HUES6 (cell line): ENCODE measurements at regions not wholly inside any gene's neighbourhood (a gene's known extent, or its start where the extent isn't known, plus 50 kb on each side); places are given as distances from the start of the nearest gene placed in this dataset.

Experiments
- H3K27ac ChIP-seq: 2 replicates; pipeline ENCODE4 v1.7.0; 2013; ENCODE audit warnings: low read depth, mild to moderate bottlenecking, low read length, inconsistent platforms
- H3K27me3 ChIP-seq: 2 replicates; pipeline ENCODE4 v1.6.1; 2013; ENCODE audit warnings: low read length; ENCODE audit not compliant: control insufficient read depth, insufficient read depth
- H3K36me3 ChIP-seq: 2 replicates; pipeline ENCODE4 v1.6.1; 2013; ENCODE audit warnings: low read length; ENCODE audit not compliant: control insufficient read depth, insufficient read depth
- H3K4me1 ChIP-seq: 2 replicates; pipeline ENCODE4 v1.6.1; 2013; ENCODE audit warnings: low read length; ENCODE audit not compliant: control insufficient read depth, insufficient read depth
- H3K4me3 ChIP-seq: 2 replicates; pipeline ENCODE4 v1.5.1; 2013; ENCODE audit warnings: low read depth, low read length
- H3K9ac ChIP-seq: one replicate; pipeline ENCODE4 v1.6.1; 2013; ENCODE audit warnings: mild to moderate bottlenecking, low read length
- H3K9me3 ChIP-seq: 2 replicates; pipeline ENCODE4 v1.6.1; 2013; ENCODE audit warnings: low read depth, low read length; ENCODE audit not compliant: control insufficient read depth, insufficient read depth

DNA sequence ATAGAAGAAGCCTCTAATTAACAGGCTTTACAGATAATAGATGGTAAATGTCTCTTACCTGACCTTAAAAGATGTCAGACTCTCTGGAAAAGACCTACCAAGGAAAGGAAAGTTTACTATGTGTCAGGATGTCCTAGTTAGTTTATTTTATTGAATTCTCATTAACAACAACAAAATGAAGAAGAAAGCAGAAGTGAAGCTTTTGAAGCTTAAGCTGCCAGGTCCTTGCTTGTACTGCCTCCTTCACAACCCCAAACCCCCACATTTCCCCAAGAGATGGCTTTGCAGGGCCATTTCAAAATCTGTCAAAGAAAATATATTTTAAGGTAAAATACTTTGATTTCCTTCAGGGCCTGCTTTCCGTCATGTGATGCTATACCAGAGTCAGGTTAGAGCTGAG, 798.4 kb downstream of the TUSC7 start:
- no peaks in the 10 kb centered on the region for H3K27me3 ChIP-seq
- no peaks in the 10 kb centered on the region for H3K9me3 ChIP-seq
- H3K9ac ChIP-seq, result no peak overlapping the region
- no peak overlapping the region for H3K4me3 ChIP-seq
- H3K36me3 ChIP-seq, result no peaks in the 10 kb centered on the region
- no peaks in the 10 kb centered on the region for H3K4me1 ChIP-seq
- no peak overlapping the region for H3K27ac ChIP-seq

DNA sequence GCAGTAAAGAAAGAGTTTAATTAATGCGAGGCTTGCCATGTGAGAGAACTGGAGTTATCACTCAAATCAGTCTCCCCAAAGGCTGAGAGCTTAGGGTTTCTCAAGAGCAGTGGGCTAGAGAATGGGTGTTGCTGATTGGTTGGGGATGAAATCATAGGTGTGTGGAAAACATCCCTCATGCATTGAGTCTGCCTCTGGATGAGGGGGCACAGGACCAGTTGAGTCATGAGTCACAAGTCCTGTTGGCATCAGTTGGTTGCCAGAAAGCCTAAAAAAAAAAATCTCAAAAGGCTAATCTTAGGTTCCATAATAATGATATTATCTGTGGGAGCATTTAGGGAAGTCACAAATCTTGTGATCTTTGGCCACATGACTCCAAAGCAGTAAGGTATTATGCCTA, 800.3 kb downstream of the TUSC7 start:
- no peak overlapping the region for H3K9ac ChIP-seq
- no peaks in the 10 kb centered on the region for H3K36me3 ChIP-seq

GRCh38 chr3:117510396-117510795, 800.8 kb downstream of the TUSC7 start:
- Histone ChIP-seq H3K4me1 (no peaks in the 10 kb centered on the region), H3K9ac (no peak overlapping the region), H3K27me3 (no peaks in the 10 kb centered on the region), H3K9me3 (no peaks in the 10 kb centered on the region), H3K27ac (no peak overlapping the region), H3K4me3 (no peak overlapping the region), H3K36me3 (no peaks in the 10 kb centered on the region)

More for the DNA sequence above, 800.3 kb downstream of the TUSC7 start:
- Histone ChIP-seq H3K27ac (no peak overlapping the region), H3K27me3 (no peaks in the 10 kb centered on the region), H3K4me3 (no peak overlapping the region), H3K4me1 (no peaks in the 10 kb centered on the region), H3K9me3 (no peaks in the 10 kb centered on the region)

GRCh38 chr3:117512975-117513374, 803.4 kb downstream of the TUSC7 start:
- no peaks in the 10 kb centered on the region for H3K36me3 ChIP-seq
- H3K27ac ChIP-seq, result no peak overlapping the region
- H3K9me3 ChIP-seq, result no peaks in the 10 kb centered on the region
- no peaks in the 10 kb centered on the region for H3K4me1 ChIP-seq
- no peak overlapping the region for H3K4me3 ChIP-seq
- no peaks in the 10 kb centered on the region for H3K27me3 ChIP-seq
- H3K9ac ChIP-seq, result no peak overlapping the region

- H3K9me3 ChIP-seq, result no peaks in the 10 kb centered on the region
- H3K4me1 ChIP-seq, result 0 out of 2 replicates have a peak, but pooled peaks cover 8% of the 10 kb centered on the region
- H3K27me3 ChIP-seq, result no peaks in the 10 kb centered on the region
- H3K9ac ChIP-seq, result no peak overlapping the region
- no peak overlapping the region for H3K4me3 ChIP-seq
- no peaks in the 10 kb centered on the region for H3K36me3 ChIP-seq
- H3K27ac ChIP-seq, result no peak overlapping the region
Measured at GRCh38 chr3:117515309-117515708, 805.7 kb downstream of the TUSC7 start.

DNA sequence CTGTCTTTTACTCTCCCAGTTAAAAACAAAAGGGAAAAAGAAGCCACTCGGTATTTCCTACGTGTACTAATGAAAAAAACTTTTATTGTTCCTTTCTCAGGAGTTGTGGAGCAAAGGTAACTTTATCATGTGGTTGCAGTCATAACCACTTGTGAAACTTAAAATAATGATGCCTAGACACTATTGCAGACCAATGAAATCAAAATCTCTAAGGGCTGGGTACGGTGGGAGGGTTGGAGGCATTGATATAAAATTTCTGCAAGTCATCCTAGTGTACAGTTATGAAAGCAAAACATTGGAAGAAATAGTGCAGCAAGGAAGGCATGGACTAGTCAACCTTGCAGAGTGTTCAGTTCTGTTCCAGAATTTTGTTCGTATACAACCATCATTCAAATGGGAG, 808.8 kb downstream of the TUSC7 start:
- Histone ChIP-seq H3K4me3 (no peak overlapping the region), H3K27me3 (no peaks in the 10 kb centered on the region), H3K9me3 (no peaks in the 10 kb centered on the region), H3K36me3 (no peaks in the 10 kb centered on the region), H3K27ac (no peak overlapping the region), H3K4me1 (0 out of 2 replicates have a peak, but pooled peaks cover 8% of the 10 kb centered on the region), H3K9ac (no peak overlapping the region)

- no peak overlapping the region for H3K4me3 ChIP-seq
- H3K9me3 ChIP-seq, result no peaks in the 10 kb centered on the region
- no peak overlapping the region for H3K9ac ChIP-seq
- H3K27ac ChIP-seq, result no peak overlapping the region
- 0 out of 2 replicates have a peak, but pooled peaks cover 8% of the 10 kb centered on the region for H3K4me1 ChIP-seq
- H3K36me3 ChIP-seq, result no peaks in the 10 kb centered on the region
- no peaks in the 10 kb centered on the region for H3K27me3 ChIP-seq
Measured at GRCh38 chr3:117519776-117520175, 810.2 kb downstream of the TUSC7 start.

DNA sequence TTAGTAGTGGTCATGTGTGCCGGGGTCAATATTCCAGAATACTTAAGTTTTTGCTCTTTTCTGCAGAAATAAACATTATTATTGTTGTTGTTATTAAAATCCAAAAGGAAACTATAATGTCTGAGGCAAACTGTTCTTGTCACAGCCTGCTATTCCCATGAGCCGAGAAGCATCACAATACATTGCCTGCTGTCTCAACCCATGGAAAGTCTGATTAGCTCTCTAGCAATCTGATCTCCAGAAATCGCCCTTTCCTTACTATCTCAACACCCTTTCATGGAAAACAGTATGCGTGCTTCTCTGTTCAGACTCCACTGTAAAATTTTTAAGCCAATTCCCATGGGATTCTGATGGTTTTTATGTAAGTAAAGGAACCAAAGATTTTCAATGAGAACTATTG, 811.0 kb downstream of the TUSC7 start:
- H3K36me3 ChIP-seq, result no peaks in the 10 kb centered on the region
- no peaks in the 10 kb centered on the region for H3K27me3 ChIP-seq
- no peak overlapping the region for H3K9ac ChIP-seq
- no peak overlapping the region for H3K4me3 ChIP-seq
- H3K27ac ChIP-seq, result no peak overlapping the region
- H3K4me1 ChIP-seq, result 0 out of 2 replicates have a peak, but pooled peaks cover 8% of the 10 kb centered on the region
- no peaks in the 10 kb centered on the region for H3K9me3 ChIP-seq

- H3K36me3 ChIP-seq, result no peaks in the 10 kb centered on the region
- no peak overlapping the region for H3K27ac ChIP-seq
Measured at GRCh38 chr3:117523418-117523817, 813.8 kb downstream of the TUSC7 start.

DNA sequence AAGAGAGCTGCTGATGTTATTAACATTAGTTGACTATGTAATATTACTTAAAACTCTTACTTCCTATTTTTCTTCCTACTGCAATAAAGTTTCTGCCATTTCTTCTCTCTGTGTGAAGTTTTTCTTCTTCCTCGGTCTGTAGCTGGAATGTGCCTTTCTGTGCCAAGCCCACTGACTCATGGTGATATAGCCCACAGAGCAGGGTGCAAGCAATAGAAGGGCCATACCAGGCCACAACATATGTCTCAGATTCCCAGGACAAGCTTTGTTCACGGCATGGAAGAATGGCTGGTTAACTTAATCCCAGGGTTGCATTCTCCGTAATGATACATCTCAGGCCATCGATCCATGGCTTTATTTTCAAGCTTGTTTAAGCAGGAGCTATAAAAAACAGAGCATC, 815.3 kb downstream of the TUSC7 start:
- Histone ChIP-seq H3K36me3 (no peaks in the 10 kb centered on the region), H3K9me3 (no peaks in the 10 kb centered on the region), H3K27me3 (no peaks in the 10 kb centered on the region), H3K27ac (no peak overlapping the region), H3K9ac (no peak overlapping the region), H3K4me1 (0 out of 2 replicates have a peak, but pooled peaks cover 7% of the 10 kb centered on the region), H3K4me3 (no peak overlapping the region)

More at GRCh38 chr3:117523418-117523817, 813.8 kb downstream of the TUSC7 start:
- Histone ChIP-seq H3K9me3 (no peaks in the 10 kb centered on the region), H3K4me3 (no peak overlapping the region), H3K27me3 (no peaks in the 10 kb centered on the region), H3K4me1 (0 out of 2 replicates have a peak, but pooled peaks cover 10% of the 10 kb centered on the region), H3K9ac (no peak overlapping the region)

- no peak overlapping the region for H3K27ac ChIP-seq
- H3K9ac ChIP-seq, result no peak overlapping the region
- no peaks in the 10 kb centered on the region for H3K36me3 ChIP-seq
- no peaks in the 10 kb centered on the region for H3K27me3 ChIP-seq
- H3K9me3 ChIP-seq, result no peaks in the 10 kb centered on the region
- 0 out of 2 replicates have a peak, but pooled peaks cover 2% of the 10 kb centered on the region for H3K4me1 ChIP-seq
- H3K4me3 ChIP-seq, result no peak overlapping the region
Measured at GRCh38 chr3:117526470-117527079, 817.0 kb downstream of the TUSC7 start.
